Neural cell (in vitro differentiated cells): ENCODE measurements at regions not wholly inside any gene's neighbourhood (a gene's known extent, or its start where the extent isn't known, plus 50 kb on each side); places are given as distances from the start of the nearest gene placed in this dataset.

Experiments used
- H2AFZ ChIP-seq: fragments of 200-600, 300-800 bp; sonication (generic), shearing (Covaris generic); 2 replicates; pipeline ENCODE4 v1.6.0; 2014; ENCODE audit warnings: low read depth, mild to moderate bottlenecking, antibody characterized with exemption, low read length, moderate library complexity
- H3F3A ChIP-seq: fragments of 200-600 bp; shearing (Covaris generic); 2 replicates; pipeline ENCODE4 v1.6.1; 2016; ENCODE audit warnings: mild to moderate bottlenecking, moderate library complexity, mixed read lengths, antibody characterized with exemption, low read length; ENCODE audit not compliant: insufficient read depth, poor library complexity, severe bottlenecking
- H3K27ac ChIP-seq: fragments of 200-600, 300-800 bp; sonication (generic), shearing (Covaris generic); 2 replicates; pipeline ENCODE4 v1.5.1; 2014; ENCODE audit warnings: mild to moderate bottlenecking, low read length, moderate library complexity
- H3K27me3 ChIP-seq: fragments of 300-800, 200-600 bp; sonication (generic), shearing (Covaris generic); 2 replicates; pipeline ENCODE4 v1.6.0; 2014; ENCODE audit warnings: mild to moderate bottlenecking, low read depth, low read length, moderate library complexity; ENCODE audit not compliant: insufficient read depth
- H3K36me3 ChIP-seq: fragments of 300-800, 200-600 bp; sonication (generic), shearing (Covaris generic); 2 replicates; pipeline ENCODE4 v1.5.1; 2014; ENCODE audit warnings: mild to moderate bottlenecking, antibody characterized with exemption, low read length, moderate library complexity; ENCODE audit not compliant: insufficient read depth
- H3K4me2 ChIP-seq: fragments of 300-800, 200-600 bp; sonication (generic), shearing (Covaris generic); 2 replicates; pipeline ENCODE4 v1.6.0; 2014; ENCODE audit warnings: mild to moderate bottlenecking, low read length
- H3K4me3 ChIP-seq: fragments of 300-800, 200-600 bp; sonication (generic), shearing (Covaris generic); 2 replicates; pipeline ENCODE4 v1.5.1; 2014; ENCODE audit warnings: mild to moderate bottlenecking, low read length, moderate library complexity
- H3K79me2 ChIP-seq: fragments of 200-600 bp; shearing (Covaris generic); replicated peaks from 2 replicates; pipeline ENCODE4 v1.6.0; 2014; ENCODE audit warnings: mild to moderate bottlenecking, low read length, moderate library complexity; ENCODE audit not compliant: insufficient read depth
- H3K9ac ChIP-seq: fragments of 300-800, 200-600 bp; sonication (generic), shearing (Covaris generic); 2 replicates; pipeline ENCODE4 v1.6.1; 2016; ENCODE audit warnings: mild to moderate bottlenecking, low read length, mixed read lengths
- H3K9me2 ChIP-seq: fragments of 200-600 bp; shearing (Covaris generic); 2 replicates; pipeline ENCODE4 v1.6.1; 2016; ENCODE audit warnings: mild to moderate bottlenecking, low read length, mixed read lengths; ENCODE audit not compliant: insufficient read depth
- H3K9me3 ChIP-seq: fragments of 200-600, 300-800 bp; sonication (generic), shearing (Covaris generic); 2 replicates; pipeline ENCODE4 v1.6.1; 2016; ENCODE audit warnings: mild to moderate bottlenecking, mixed run types, low read length, moderate library complexity, mixed read lengths
- H4K20me1 ChIP-seq: fragments of 200-600 bp; shearing (Covaris generic); 2 replicates; pipeline ENCODE4 v1.6.1; 2016; ENCODE audit warnings: mild to moderate bottlenecking, mixed run types; ENCODE audit not compliant: insufficient read depth
- CTCF ChIP-seq: fragments of 450-650 bp; IDR thresholded peaks from 2 replicates; pipeline ENCODE4 v1.5.1; 2014; ENCODE audit warnings: antibody characterized with exemption, mild to moderate bottlenecking, moderate library complexity; ENCODE audit not compliant: poor library complexity, severe bottlenecking
- EP300 ChIP-seq: fragments of 450-650 bp; conservative IDR thresholded peaks from 2 replicates; pipeline ENCODE4 v1.6.1; 2014; ENCODE audit warnings: antibody characterized with exemption, mild to moderate bottlenecking, moderate library complexity; ENCODE audit not compliant: poor library complexity, severe bottlenecking
- EZH2 ChIP-seq: fragments of 200-600, 300-800 bp; shearing (Covaris generic), sonication (generic); IDR thresholded peaks from 2 replicates; pipeline ENCODE4 v1.6.1; 2014; ENCODE audit warnings: antibody characterized with exemption, low read length, borderline replicate concordance, mild to moderate bottlenecking; ENCODE audit not compliant: insufficient read depth, poor library complexity, severe bottlenecking
- MXI1 ChIP-seq: fragments of 450-650 bp; conservative IDR thresholded peaks from 2 replicates; pipeline ENCODE4 v1.6.1; 2014; ENCODE audit warnings: antibody characterized with exemption, mild to moderate bottlenecking; ENCODE audit not compliant: poor library complexity, severe bottlenecking
- POLR2AphosphoS5 ChIP-seq: IDR thresholded peaks from 2 replicates; pipeline ENCODE4 v1.6.1; 2012
- RAD21 ChIP-seq: fragments of 450-650 bp; conservative IDR thresholded peaks from 2 replicates; pipeline ENCODE4 v1.6.1; 2014; ENCODE audit warnings: antibody characterized with exemption, mild to moderate bottlenecking, moderate library complexity
- REST ChIP-seq: IDR thresholded peaks from 2 replicates; pipeline ENCODE4 v1.6.1; 2012; ENCODE audit warnings: borderline replicate concordance
- SMC3 ChIP-seq: fragments of 450-650 bp; conservative IDR thresholded peaks from 2 replicates; pipeline ENCODE4 v1.6.1; 2014; ENCODE audit warnings: antibody characterized with exemption, mild to moderate bottlenecking, moderate library complexity; ENCODE audit not compliant: poor library complexity
- TAF1 ChIP-seq: IDR thresholded peaks from 2 replicates; pipeline ENCODE4 v1.6.1; 2012; ENCODE audit warnings: low read depth

- Histone ChIP-seq H2AFZ (no peak overlapping the region), H3K27ac (no peak overlapping the region), H3K36me3 (no peaks in the 10 kb centered on the region), H3K9me3 (no peaks in the 10 kb centered on the region), H4K20me1 (no peaks in the 10 kb centered on the region), H3K9me2 (no peaks in the 10 kb centered on the region), H3K4me2 (no peak overlapping the region), H3K79me2 (no peaks in the 10 kb centered on the region), H3K27me3 (no peaks in the 10 kb centered on the region), H3K4me3 (no peak overlapping the region), H3K9ac (no peak overlapping the region), H3F3A (no peaks in the 10 kb centered on the region)
- TF ChIP-seq RAD21 (no peak), POLR2AphosphoS5 (no peak), REST (no peak), MXI1 (no peak), EZH2 (no peak)
Measured at GRCh38 chr2:144967961-144968360, 448.0 kb upstream of the ZEB2 start.

- Histone ChIP-seq H3K27ac (no peak overlapping the region), H3K36me3 (no peaks in the 10 kb centered on the region), H3F3A (no peaks in the 10 kb centered on the region), H3K79me2 (no peaks in the 10 kb centered on the region), H3K9me2 (no peaks in the 10 kb centered on the region), H3K27me3 (no peaks in the 10 kb centered on the region), H3K4me2 (no peak overlapping the region), H3K9me3 (no peaks in the 10 kb centered on the region), H2AFZ (no peak overlapping the region), H3K4me3 (no peak overlapping the region), H3K9ac (no peak overlapping the region), H4K20me1 (no peaks in the 10 kb centered on the region)
- TF ChIP-seq TAF1 (no peak), EZH2 (no peak), RAD21 (no peak), EP300 (no peak), CTCF (no peak), SMC3 (no peak), MXI1 (no peak), REST (no peak), POLR2AphosphoS5 (no peak)
Measured at GRCh38 chr2:144965172-144965571, 445.3 kb upstream of the ZEB2 start.
